ENCODE measurements at regions not wholly inside any gene's neighbourhood (a gene's known extent, or its start where the extent isn't known, plus 50 kb on each side); places are given as distances from the start of the nearest gene placed in this dataset.

DNA sequence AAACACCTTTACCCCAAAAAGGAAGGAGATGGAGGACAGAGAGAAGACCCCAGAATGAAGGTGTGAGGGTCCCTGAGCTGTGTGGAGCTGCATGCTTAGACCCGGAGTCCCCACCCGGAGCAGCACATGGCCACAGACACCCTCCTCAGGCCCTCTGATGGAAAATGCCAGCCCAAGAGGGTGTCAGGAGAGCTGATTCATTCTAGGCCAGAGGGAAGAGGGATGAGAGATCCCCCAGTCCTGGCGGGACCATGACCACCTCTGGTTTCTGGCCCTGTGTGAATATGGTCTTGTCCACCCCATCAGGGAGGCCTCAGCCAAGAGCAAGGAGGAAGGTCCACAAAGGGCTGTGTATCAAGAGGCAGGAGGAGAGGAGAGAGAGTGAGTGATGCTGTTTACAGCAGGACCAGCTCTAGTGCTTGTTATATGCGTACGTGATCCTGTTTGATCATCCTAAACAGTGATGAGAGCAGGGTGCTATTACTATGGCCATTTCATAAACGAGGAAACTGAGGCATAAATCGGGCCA, 186.6 kb upstream of the HAAO start:
- H3K79me2 ChIP-seq (ENCODE audit: low read depth) = no peaks in the 10 kb centered on the region
- no peak overlapping the region for H3K27ac ChIP-seq
- H3K9me2 ChIP-seq (ENCODE audit: insufficient read depth) = no peaks in the 10 kb centered on the region
- H3K4me3 ChIP-seq = no peak overlapping the region
- no peaks in the 10 kb centered on the region for H3K36me3 ChIP-seq (ENCODE audit: low read depth)
- BruUV-seq (replicated peaks) = no TSS peak
- no peaks in the 10 kb centered on the region for H3F3A ChIP-seq (ENCODE audit: insufficient read depth, low read depth)
- DNase-seq = no peak
- POLR2A ChIA-PET (ENCODE audit: unreplicated experiment) = interaction anchor here (0.6 kb wide), 1 partner anchor 28 kb away, joined by 16 read pairs; no protein-coding TSS in a partner anchor
- no peaks in the 10 kb centered on the region for H3K9me3 ChIP-seq (ENCODE audit: insufficient read depth, low read depth)
- H2AFZ ChIP-seq = no peak overlapping the region
- no peak overlapping the region for H3K4me2 ChIP-seq
- H4K20me1 ChIP-seq (ENCODE audit: insufficient read depth) = no peaks in the 10 kb centered on the region
- peaks cover 12% of the 10 kb centered on the region for H3K4me1 ChIP-seq (replicated peaks; ENCODE audit: insufficient read depth)
- intact Hi-C loops (cut with micrococcal nuclease; ENCODE audit: unreplicated experiment) = loop anchor here (5.0 to 10.0 kb wide), 3 partner anchors 43 to 506 kb away; no protein-coding TSS in a partner anchor
- TF ChIP-seq, protein P1, sequence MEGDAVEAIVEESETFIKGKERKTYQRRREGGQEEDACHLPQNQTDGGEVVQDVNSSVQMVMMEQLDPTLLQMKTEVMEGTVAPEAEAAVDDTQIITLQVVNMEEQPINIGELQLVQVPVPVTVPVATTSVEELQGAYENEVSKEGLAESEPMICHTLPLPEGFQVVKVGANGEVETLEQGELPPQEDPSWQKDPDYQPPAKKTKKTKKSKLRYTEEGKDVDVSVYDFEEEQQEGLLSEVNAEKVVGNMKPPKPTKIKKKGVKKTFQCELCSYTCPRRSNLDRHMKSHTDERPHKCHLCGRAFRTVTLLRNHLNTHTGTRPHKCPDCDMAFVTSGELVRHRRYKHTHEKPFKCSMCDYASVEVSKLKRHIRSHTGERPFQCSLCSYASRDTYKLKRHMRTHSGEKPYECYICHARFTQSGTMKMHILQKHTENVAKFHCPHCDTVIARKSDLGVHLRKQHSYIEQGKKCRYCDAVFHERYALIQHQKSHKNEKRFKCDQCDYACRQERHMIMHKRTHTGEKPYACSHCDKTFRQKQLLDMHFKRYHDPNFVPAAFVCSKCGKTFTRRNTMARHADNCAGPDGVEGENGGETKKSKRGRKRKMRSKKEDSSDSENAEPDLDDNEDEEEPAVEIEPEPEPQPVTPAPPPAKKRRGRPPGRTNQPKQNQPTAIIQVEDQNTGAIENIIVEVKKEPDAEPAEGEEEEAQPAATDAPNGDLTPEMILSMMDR (conservative IDR thresholded peaks at IDR 0.05) = no peak
- no peak for TF ChIP-seq EZH2 (IDR thresholded peaks at IDR 0.05; ENCODE audit: low read depth)
- CTCF ChIA-PET = no interaction called here
- H3K27me3 ChIP-seq (ENCODE audit: insufficient read depth, low read depth) = no peaks in the 10 kb centered on the region

DNA sequence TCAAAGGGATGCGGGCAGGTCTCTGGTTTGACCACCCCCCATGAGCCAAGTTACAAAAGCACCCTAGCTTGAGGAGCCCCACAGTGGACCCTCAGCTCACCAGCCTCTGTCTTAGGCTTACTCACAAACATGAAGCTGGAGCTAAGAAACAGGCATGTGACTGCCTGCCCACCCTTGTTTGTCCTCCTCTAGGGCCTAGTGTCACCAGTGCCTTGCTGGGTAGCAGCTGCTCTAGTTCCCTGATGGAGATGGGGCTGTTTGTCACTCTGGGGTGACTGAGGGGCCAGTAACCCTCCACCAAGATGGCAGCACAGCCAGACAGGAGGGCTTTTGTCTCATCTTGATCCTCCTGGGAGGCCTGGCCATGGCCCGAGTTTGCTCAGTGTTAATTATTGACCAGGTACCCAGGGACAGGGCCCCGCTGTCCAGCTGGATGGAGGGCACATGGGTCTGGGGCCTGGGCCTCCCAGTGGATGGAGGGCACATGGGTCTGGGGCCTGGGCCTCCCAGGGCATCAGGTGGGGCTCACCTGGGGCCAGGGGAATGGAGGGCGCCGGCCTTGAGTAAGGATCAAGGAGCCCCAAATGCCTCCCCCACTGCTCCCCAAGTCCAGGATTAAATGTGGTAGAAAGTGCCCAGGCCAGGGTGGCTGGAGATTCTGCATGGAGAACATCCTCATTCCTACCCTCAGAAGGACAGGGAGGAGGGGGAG, 185.9 kb upstream of the HAAO start:
- TF ChIP-seq, protein P1 (conservative IDR thresholded peaks at IDR 0.05) = no peak
- no peak for TF ChIP-seq EZH2 (IDR thresholded peaks at IDR 0.05; ENCODE audit: low read depth)
- H3K4me2 ChIP-seq = no peak overlapping the region
- H4K20me1 ChIP-seq (ENCODE audit: insufficient read depth) = no peaks in the 10 kb centered on the region
- H3K9me3 ChIP-seq (ENCODE audit: insufficient read depth, low read depth) = no peaks in the 10 kb centered on the region
- BruUV-seq (replicated peaks) = no TSS peak
- H3K27ac ChIP-seq = no peak overlapping the region
- intact Hi-C loops (cut with micrococcal nuclease; ENCODE audit: unreplicated experiment) = loop anchor here (5.0 to 10.0 kb wide), 3 partner anchors 44 to 506 kb away; no protein-coding TSS in a partner anchor
- H3F3A ChIP-seq (ENCODE audit: insufficient read depth, low read depth) = no peaks in the 10 kb centered on the region
- H3K4me1 ChIP-seq (replicated peaks; ENCODE audit: insufficient read depth) = peaks cover 12% of the 10 kb centered on the region
- no peaks in the 10 kb centered on the region for H3K79me2 ChIP-seq (ENCODE audit: low read depth)
- POLR2A ChIA-PET (ENCODE audit: unreplicated experiment) = interaction anchor here (0.6 kb wide), 1 partner anchor 845 kb away, joined by 3 read pairs; no protein-coding TSS in a partner anchor
- H3K36me3 ChIP-seq (ENCODE audit: low read depth) = no peaks in the 10 kb centered on the region
- H2AFZ ChIP-seq = no peak overlapping the region
- CTCF ChIA-PET = no interaction called here
- H3K27me3 ChIP-seq (ENCODE audit: insufficient read depth, low read depth) = no peaks in the 10 kb centered on the region
- DNase-seq = no peak
- H3K9me2 ChIP-seq (ENCODE audit: insufficient read depth) = no peaks in the 10 kb centered on the region
- H3K4me3 ChIP-seq = no peak overlapping the region

DNA sequence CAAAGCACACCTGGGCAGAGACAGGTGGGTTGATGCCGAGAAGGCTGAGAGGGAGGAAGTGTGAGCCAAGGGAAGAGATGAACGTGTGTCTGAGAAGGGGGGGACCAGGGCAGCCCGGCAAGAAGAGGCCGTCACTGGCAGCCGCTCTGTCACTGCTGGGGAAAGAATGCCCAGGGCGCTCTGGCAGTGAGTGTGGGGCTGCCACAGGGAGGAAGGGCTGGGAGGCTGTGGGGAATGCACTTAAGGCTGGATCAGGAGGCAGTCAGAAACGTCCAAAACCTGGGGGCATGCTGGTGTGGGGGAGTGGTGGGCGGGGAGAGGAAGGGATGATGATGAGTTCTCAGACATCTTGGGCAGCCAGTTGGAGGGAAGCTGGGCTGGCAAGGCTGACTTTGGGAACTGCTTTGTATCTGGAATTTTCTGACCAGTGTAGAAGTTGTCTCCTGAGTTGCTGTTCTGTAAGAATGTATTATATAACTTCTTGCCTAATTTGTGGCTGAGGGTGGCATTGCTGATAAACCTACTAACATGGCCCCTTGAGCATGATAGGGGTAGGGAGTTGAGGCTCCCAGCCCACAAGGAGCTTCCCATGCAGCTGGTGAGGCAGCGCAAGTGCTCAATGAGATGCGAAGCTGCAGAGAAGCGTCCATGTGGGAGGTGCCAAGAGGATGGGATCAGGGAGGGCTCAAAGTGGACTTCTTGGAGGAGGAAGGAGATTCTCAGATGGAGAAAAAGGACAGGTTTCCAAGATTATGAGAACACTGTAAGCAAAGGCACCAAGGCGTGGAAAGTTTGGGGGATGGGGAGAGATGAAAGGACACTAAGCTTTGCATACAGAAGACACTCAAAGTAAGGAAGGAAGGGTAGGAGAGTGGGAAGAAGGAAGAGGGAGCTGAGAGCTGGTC, 185.1 kb upstream of the HAAO start:
- H3K36me3 ChIP-seq (ENCODE audit: low read depth) = no peaks in the 10 kb centered on the region
- ChIA-PET POLR2A (ENCODE audit: unreplicated experiment) (interaction anchor here (0.6 kb wide), 1 partner anchor 845 kb away, joined by 3 read pairs; no protein-coding TSS in a partner anchor), CTCF (interaction anchor here (0.5 to 1.2 kb wide), 2 partner anchors 92 to 132 kb away, joined by 3 read pairs; no protein-coding TSS in a partner anchor)
- no peak overlapping the region for H2AFZ ChIP-seq
- H3K9me3 ChIP-seq (ENCODE audit: insufficient read depth, low read depth) = no peaks in the 10 kb centered on the region
- no peaks in the 10 kb centered on the region for H3K9me2 ChIP-seq (ENCODE audit: insufficient read depth)
- peaks cover 5% of the 10 kb centered on the region; the same call in 1 of the 2 replicates for H3F3A ChIP-seq (ENCODE audit: insufficient read depth, low read depth)
- H3K27me3 ChIP-seq (ENCODE audit: insufficient read depth, low read depth) = no peaks in the 10 kb centered on the region
- intact Hi-C loops (cut with micrococcal nuclease; ENCODE audit: unreplicated experiment) = loop anchor here (5.0 to 10.0 kb wide), 3 partner anchors 45 to 507 kb away; no protein-coding TSS in a partner anchor
- no TSS peak for BruUV-seq (replicated peaks)
- H3K79me2 ChIP-seq (ENCODE audit: low read depth) = no peaks in the 10 kb centered on the region
- peaks cover 12% of the 10 kb centered on the region for H3K4me1 ChIP-seq (replicated peaks; ENCODE audit: insufficient read depth)
- H3K27ac ChIP-seq = no peak overlapping the region
- no peak overlapping the region for H3K4me2 ChIP-seq
- no peak for DNase-seq
- TF ChIP-seq EZH2 (IDR thresholded peaks at IDR 0.05; ENCODE audit: low read depth) = no peak
- TF ChIP-seq, protein P1 (conservative IDR thresholded peaks at IDR 0.05) = no peak
- no peak overlapping the region for H3K4me3 ChIP-seq
- no peaks in the 10 kb centered on the region for H4K20me1 ChIP-seq (ENCODE audit: insufficient read depth)

Measured in PC-9 (cell line).